ENCODE measurements at regions not wholly inside any gene's neighbourhood (a gene's known extent, or its start where the extent isn't known, plus 50 kb on each side); places are given as distances from the start of the nearest gene placed in this dataset.

- TF ChIP-seq POLR2A (IDR thresholded peaks at IDR 0.05), result no peak
- DNase-seq (ENCODE audit: low spot score in 2 of 2), result no peak
- 52 to 67% methylated on average over 1 of the region's 1 CpG for WGBS, 2 donors
- H3K4me3 ChIP-seq (ENCODE audit: low read depth, poor library complexity, severe bottlenecking), result no peak overlapping the region
- intact Hi-C loops (cut with DNase I; ENCODE audit: low total_unique reads), result loop anchor here (10.0 kb wide), 1 partner anchor 1143 kb away; no protein-coding TSS in a partner anchor
These were observed 457.3 kb downstream of the EFNB2 start for GRCh38 chr13:106078191-106078590.

DNA sequence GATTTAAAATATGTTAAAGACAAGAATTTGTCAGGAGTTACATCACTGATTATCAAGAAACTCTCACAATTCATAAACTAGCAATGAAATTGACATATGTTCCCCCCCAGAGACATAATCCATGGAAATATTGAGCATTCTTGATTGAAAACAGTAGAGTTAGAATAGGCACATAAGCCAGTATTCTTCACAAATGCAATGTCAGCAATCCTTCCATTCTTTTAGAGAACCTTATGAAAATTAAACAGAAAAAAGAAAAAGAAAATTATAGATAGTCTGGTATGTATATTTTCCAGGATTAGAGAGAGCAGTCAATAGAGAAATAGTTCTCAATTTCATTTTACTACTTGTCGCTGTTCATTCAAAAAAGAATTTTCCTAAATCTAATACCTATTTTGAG lies 458.4 kb downstream of the EFNB2 start:
- intact Hi-C loops (cut with DNase I; ENCODE audit: low total_unique reads), result loop anchor here (10.0 kb wide), 1 partner anchor 1142 kb away; no protein-coding TSS in a partner anchor
- H3K4me3 ChIP-seq (ENCODE audit: low read depth, poor library complexity, severe bottlenecking), result no peak overlapping the region
- 97 to 100% methylated on average over 1 of the region's 1 CpG for WGBS, 2 donors
- TF ChIP-seq, protein P1, sequence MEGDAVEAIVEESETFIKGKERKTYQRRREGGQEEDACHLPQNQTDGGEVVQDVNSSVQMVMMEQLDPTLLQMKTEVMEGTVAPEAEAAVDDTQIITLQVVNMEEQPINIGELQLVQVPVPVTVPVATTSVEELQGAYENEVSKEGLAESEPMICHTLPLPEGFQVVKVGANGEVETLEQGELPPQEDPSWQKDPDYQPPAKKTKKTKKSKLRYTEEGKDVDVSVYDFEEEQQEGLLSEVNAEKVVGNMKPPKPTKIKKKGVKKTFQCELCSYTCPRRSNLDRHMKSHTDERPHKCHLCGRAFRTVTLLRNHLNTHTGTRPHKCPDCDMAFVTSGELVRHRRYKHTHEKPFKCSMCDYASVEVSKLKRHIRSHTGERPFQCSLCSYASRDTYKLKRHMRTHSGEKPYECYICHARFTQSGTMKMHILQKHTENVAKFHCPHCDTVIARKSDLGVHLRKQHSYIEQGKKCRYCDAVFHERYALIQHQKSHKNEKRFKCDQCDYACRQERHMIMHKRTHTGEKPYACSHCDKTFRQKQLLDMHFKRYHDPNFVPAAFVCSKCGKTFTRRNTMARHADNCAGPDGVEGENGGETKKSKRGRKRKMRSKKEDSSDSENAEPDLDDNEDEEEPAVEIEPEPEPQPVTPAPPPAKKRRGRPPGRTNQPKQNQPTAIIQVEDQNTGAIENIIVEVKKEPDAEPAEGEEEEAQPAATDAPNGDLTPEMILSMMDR (IDR thresholded peaks at IDR 0.05), result no peak
- no peak for DNase-seq (ENCODE audit: low spot score in 2 of 2)

DNA sequence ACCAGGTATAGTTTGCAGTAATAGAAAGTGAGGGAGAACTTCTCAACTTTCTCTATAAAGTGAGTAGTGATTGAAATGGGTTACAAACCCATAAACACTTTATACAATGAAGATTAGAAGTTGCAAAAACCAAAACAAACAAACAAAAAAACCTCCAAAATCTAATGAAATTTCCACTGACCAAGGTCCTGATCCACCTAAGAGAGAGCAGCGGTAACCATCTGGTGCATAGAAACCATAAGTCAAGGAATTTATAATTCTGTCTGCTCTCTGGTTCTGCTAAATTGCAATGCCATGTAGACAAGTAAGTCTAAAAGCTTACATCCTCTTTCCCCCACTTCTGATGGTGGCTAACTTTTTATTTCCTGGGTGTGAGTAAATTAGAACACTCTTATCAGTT lies 463.4 kb downstream of the EFNB2 start:
- intact Hi-C loops (cut with DNase I; ENCODE audit: low total_unique reads), result loop anchor here (10.0 kb wide), 1 partner anchor 1137 kb away; no protein-coding TSS in a partner anchor
- TF ChIP-seq POLR2A (IDR thresholded peaks at IDR 0.05), result no peak
- TF ChIP-seq, protein P1 (IDR thresholded peaks at IDR 0.05), result no peak
- no peak overlapping the region for H3K4me3 ChIP-seq (ENCODE audit: low read depth, poor library complexity, severe bottlenecking)
- WGBS, 2 donors, result 97 to 100% methylated on average over 1 of the region's 1 CpG
- no peak for DNase-seq (ENCODE audit: low spot score in 2 of 2)

DNA sequence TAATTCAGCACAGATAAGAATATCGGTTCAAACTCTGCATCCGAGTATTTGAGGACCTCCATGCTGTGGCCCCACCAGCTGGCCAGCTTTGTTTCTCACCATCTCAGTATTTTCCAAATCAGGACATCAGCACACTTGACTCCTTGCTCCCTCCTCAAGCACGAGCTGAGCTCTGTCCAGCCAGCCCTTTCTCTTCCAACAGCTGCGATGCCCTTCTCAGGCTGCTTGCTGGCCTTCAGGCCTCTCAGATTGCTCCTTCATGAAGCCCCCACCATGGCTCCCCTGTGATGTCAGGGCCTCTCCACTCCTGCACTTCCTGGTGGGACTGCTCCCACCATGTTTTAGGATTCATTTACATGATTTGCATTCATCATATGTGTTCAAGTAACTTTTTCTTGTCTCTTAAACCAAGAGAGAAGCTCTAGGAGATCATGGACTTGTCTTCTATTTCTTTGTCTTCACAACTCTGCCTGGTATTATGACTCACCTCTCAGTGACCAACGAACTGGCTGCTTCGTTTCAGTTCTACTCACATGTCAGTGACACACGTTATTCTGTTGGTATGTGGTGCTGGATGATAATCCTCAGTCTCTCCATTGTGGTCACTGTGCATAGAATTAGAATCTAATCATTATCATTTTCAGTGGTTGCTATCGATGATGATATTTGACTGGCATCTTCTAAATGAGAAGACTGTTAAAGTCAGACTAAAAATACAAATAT lies 471.7 kb downstream of the EFNB2 start:
- 81 to 87% methylated on average over 8 of the region's 8 CpGs for WGBS, 2 donors
- H3K4me3 ChIP-seq (ENCODE audit: low read depth, poor library complexity, severe bottlenecking), result no peak overlapping the region
- DNase-seq (ENCODE audit: low spot score in 2 of 2), result no peak
- intact Hi-C loops (cut with DNase I; ENCODE audit: low total_unique reads), result no loop called here
- no peak for TF ChIP-seq POLR2A (IDR thresholded peaks at IDR 0.05)

- TF ChIP-seq, protein P1 (IDR thresholded peaks at IDR 0.05), result no peak
- intact Hi-C loops (cut with DNase I; ENCODE audit: low total_unique reads), result no loop called here
- no peak for DNase-seq (ENCODE audit: low spot score in 2 of 2)
- H3K4me3 ChIP-seq (ENCODE audit: low read depth, poor library complexity, severe bottlenecking), result no peak overlapping the region
- 85 to 86% methylated on average over 11 of the region's 11 CpGs for WGBS, 2 donors
These were observed 473.7 kb downstream of the EFNB2 start for GRCh38 chr13:106061781-106062180.

DNA sequence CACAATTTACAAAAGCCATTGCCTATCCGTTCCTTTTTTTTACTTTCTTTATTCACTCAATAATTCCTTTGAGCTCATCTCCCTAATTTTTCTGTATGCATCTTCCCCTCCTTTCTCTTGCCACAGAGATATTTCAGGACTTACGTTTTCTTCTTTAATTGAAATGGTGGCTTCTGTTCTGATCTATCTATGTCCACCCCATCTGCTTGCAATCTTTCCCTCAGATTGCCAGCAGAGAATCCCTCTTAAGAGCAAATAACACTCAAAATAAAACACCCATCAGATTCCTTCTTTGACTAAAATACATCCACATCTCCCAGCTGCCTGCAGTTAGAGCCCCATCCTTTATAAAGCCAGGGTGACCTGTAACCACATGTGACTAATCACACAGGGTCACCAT lies 478.6 kb downstream of the EFNB2 start:
- H3K4me3 ChIP-seq (ENCODE audit: low read depth, poor library complexity, severe bottlenecking), result no peak overlapping the region
- intact Hi-C loops (cut with DNase I; ENCODE audit: low total_unique reads), result no loop called here
- no peak for TF ChIP-seq POLR2A (IDR thresholded peaks at IDR 0.05)
- TF ChIP-seq, protein P1 (IDR thresholded peaks at IDR 0.05), result no peak
- no peak for DNase-seq (ENCODE audit: low spot score in 2 of 2)
- 73 to 78% methylated on average over 2 of the region's 2 CpGs for WGBS, 2 donors

DNA sequence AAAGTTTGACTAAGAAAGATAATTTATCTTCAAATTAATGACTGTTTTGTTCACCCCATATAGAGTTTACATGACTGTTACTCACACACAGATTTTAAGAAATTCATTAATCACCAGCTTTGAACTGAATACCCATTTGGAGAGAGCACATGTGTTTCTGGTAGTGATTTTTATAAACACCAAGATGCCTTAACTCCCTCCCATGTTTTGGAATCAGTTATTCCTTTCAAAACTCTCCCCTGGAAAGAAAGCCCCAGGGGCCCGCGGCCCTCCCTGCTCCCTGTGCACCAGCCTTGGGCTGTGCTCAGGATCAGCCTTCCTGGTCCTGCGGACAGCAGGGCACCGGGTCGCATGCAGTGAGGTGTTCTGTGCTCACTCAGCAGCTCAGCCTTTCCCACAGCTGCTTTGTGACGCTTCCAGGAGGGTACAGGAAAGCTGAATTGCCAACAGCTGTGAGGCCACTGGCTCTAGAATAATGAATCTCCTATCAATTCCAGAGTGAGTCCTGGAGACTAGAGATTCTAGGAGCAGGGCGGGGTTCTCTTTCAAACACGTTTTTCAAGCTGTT lies 483.2 kb downstream of the EFNB2 start:
- DNase-seq (ENCODE audit: low spot score in 2 of 2), result no peak
- 45 to 52% methylated on average over 8 of the region's 8 CpGs for WGBS, 2 donors

More for the DNA sequence above, 483.2 kb downstream of the EFNB2 start:
- no peak overlapping the region for H3K4me3 ChIP-seq (ENCODE audit: low read depth, poor library complexity, severe bottlenecking)
- intact Hi-C loops (cut with DNase I; ENCODE audit: low total_unique reads), result no loop called here
- TF ChIP-seq POLR2A (IDR thresholded peaks at IDR 0.05), result no peak
- TF ChIP-seq, protein P1 (IDR thresholded peaks at IDR 0.05), result no peak

Measured in lower leg skin (tissue), 4 donors.